ENCODE measurements at regions not wholly inside any gene's neighbourhood (a gene's known extent, or its start where the extent isn't known, plus 50 kb on each side); places are given as distances from the start of the nearest gene placed in this dataset.
"Not testable (repeated sequence)": the region's sequence is repeated elsewhere in the genome, so short reads cannot be mapped to it uniquely, and the experiment has no call there.

GRCh38 chr15:98104386-98105151 is 144.1 kb downstream of the ARRDC4 start:
- TF ChIP-seq CTCF, POLR2A (IDR thresholded peaks at IDR 0.05): not testable (repeated sequence)
